Fibroblast of skin of abdomen (primary cell): ENCODE measurements at regions not wholly inside any gene's neighbourhood (a gene's known extent, or its start where the extent isn't known, plus 50 kb on each side); places are given as distances from the start of the nearest gene placed in this dataset.
A peak's percentile ranks its signal among the peaks of the same experiment; 100 is the strongest.
"Not testable (repeated sequence)": the region's sequence is repeated elsewhere in the genome, so short reads cannot be mapped to it uniquely, and the experiment has no call there.

ENCODE experiments used
- DNase-seq: peaks from one replicate; pipeline ENCODE4 v3.0.0-alpha.2; 2013

DNA sequence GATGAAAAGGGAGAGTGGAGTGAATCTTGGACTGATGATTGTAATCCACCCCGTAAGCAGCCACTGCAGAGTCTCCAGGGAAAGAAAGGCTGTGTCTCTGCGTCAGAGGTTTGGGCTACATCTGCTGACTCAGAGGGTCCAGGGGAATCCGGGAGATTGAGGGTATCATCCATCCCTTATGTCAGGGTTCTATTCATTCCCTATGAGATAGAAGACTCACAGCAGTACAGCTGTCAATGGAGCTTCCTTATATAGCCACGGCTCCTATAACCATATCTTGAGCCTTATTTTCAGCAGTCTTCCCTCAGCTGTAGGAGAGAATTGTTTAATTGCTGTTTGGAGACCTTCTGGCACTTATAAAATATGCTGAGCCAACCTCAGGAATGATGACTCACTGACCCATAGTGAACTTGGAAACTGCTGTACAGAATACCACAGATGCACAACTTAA lies 558.2 kb upstream of the PFKP start:
- DNase-seq = peak; percentile 94

DNA sequence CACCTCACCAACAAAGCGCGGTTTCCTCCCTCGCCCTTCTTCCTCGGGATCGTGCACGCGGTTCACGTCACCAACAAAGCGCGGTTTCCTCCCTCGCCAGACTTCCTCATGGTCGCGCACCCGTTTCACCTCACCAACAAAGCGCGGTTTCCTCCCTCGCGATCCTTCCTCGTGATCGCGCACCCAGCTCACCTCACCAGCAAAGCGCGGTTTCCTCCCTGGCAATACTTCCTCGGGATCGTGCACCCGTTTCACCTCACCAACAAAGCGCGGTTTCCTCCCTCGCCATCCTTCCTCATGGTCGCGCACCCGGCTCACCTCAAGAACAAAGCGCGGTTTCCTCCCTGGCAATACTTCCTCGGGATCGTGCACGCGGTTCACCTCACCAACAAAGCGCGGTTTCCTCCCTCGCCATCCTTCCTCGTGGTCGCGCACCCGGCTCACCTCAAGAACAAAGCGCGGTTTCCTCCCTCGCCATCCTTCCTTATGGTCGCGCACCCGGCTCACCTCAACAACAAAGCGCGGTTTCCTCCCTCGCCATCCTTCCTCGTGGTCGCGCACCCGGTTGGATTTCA lies 565.9 kb upstream of the PFKP start:
- not testable (repeated sequence) for DNase-seq

DNA sequence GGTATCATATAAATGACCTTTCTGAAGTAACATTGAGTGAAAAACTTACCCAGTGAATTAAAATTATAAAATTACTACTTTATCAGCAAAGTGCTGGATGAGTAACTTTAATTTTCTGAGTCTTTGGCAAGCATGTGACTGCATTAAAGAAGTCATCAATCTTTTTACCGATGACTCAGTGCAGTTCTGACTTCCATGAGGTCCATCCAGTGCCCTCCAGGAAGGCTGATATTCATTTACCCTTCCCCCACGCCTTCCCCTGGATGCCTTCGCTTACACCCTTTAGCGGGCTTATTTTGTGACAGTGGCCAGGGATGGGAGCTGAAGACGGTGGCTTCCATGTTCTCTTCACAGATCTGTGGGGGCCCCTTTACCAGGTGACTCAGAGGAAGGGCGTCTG lies 572.9 kb upstream of the PFKP start:
- DNase-seq = no peak

DNA sequence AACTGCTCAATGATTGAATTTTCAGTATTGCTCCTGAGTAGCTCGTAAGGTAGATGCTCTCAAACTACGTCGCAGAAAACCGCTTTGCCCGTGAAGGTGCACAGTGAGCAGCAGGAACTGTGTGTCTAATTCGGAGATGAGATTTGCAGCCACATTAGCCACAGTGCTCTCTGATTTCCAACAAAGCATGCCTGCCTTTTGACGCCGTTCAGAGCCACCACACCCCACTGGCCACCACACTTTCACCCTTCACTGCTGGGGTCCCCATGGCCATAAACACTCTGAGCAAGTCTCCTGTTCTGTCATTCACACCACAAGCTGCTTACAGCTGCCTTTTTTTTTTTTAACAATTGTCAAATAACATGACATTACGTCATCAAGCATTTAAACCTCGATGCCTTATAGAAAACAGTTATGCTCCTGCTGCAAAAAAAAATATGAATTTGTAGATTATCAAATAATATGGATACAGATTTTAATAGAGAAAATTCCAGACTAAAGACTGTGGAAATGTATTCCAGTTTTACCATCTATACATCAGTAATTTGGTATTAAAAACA lies 578.8 kb upstream of the PFKP start:
- no peak for DNase-seq

DNA sequence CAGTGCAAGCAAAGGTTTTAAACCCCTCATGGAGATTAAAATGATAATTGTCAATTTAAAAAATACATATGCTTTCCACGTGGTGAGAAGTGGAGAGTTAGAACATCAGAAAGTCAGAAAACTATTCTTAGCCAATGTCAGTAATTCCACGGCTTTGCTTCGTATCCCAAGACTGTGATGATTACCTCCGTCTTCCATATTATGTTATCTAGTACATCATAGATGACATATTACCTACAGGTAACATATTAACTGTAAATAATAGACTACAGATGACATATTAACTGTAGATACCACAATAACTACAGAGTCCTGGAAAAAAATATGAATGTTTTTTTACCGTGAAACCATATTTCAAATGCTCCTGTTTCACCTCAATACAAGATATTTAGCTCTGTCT lies 579.4 kb upstream of the PFKP start:
- DNase-seq = no peak

DNA sequence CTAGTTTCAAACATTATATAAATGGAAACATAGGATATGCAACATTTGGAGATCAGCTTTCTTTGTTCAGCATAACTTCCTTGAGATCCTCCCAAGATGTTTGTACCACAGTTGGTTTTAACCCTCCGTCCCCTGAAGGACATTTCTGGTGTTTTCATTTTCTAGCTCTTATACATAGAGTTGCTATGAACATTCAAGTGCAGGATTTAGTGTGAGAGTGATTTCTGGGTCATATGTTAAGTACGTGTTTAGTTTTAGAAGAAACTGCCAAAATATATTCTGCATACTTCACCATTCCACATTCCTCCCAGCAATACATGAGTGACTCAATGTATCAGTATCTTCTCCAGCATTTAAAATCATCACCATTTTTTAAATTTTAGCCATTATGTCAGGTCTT lies 588.7 kb upstream of the PFKP start:
- peak; percentile 37 for DNase-seq

DNA sequence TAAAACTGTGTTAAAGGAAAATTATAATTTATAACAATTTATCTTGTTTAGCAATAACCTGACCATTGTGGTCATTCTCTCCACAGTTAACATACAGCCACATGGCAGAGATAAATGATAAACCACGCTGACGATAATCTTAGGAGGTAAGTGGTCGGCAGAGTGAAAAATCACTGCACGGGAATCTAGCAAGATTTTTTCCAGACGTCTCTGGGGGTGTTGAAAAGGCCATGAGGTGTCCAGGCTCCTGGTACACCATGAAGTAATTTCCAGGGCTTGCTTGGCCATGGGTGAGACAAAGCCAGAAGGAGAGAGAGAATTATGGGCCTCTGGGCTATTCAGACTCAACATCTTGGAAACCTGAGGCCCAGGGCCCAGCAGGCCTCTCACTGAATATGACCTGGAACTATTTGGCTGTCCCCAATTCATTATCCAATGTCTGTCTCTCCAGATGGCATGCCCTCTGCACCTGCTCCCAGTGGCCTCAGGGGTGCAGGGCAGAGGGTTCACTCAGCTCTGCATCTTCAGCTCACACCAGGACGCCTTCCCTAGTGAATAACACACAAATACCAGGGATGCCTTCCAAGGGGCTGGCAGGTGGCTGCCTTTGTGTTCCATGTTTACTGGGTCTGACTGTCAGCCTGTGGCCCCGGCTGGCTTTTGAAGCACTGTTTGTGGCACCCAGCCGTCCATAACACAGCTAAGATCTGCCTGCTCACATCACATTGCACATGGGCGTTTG lies 590.4 kb upstream of the PFKP start:
- DNase-seq = peak; percentile 23

DNA sequence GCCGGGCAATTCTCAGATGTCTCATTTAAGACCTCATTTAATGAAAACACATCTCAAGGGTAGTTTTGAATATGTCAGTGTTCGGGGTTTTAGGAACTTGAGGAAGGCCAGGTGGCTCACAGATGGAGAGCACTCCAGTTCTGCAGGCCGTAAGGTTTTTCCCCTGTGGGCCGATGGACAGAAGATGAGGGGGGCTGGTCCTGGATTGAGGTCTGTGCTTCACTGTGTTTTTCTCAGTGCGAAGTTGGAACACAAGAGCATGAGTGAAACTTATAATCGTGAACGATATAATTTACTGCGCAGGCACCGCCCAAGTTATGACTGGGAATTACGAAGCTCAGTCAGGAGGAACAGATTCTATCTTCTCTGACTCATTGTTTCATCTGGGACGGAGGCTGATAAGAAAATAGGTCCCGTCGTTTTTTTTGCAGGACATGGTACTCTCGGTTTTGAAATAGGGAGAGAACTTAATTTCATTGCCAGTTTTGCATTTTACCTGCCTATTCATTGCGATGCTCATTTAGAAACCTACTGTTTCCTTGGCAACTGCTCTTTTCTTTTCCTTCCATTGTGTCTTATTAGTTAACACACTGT lies 591.0 kb upstream of the PFKP start:
- peak; percentile 49 for DNase-seq

DNA sequence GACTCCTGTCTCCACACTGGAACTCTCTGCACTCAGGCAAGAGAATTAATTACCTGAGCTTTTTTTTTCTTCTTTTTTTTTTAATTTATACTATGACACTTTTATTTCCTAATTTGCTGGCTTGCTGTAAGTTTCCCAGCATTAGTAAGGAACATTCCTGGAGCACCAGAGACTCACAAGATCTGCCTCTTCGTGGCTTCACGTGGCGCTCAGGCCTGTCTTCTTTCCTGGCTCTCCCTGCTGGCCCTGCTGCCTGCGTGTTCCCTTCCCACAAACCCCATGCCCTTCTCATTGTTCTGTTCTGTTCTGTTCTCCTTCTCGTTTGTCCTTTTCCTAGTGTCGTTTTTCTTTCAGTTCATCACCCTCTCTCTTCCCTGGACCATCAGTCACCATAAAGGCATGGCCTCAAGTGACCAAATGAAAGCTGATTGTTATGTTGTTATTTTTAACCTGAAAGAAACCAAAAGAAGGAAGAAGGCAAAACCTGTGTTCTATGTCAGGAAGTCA lies 591.6 kb upstream of the PFKP start:
- DNase-seq = peak; percentile 12

DNA sequence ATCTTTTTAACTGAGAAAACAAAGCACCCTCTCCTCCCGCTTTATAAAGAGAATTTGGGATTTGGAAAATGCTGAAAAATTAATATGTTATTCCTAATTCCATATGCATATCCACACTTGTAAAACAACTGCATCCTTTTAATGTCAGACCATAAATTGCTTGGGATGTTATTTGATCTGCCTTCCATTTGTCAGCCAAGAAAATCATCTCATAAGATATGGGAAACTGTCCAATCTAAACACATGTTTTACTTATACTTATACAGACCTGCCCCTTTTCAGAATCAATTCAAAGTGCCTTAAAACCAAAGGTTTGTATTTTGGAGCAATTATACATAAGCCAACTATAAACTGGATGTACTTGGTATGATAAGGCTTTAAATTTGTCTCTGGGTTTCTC lies 595.5 kb upstream of the PFKP start:
- DNase-seq = no peak

DNA sequence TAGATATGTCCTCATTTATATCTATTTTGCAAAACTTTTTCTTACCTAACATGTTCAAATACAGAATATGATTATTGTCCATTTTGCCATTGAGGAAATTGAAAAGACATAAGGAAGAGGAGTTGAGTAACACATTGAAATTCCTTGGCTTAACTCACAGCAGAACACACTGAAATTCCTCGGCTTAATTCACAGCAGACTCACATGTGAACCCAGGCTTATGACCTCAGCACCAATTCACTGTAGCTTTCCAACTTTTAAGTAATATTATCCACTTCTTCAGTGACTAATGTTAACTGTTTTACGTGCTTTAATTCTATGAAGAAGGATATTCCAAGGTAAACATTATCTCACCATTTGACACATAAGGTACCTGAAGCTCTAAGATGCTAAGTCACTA lies 597.5 kb upstream of the PFKP start:
- peak; percentile 57 for DNase-seq

DNA sequence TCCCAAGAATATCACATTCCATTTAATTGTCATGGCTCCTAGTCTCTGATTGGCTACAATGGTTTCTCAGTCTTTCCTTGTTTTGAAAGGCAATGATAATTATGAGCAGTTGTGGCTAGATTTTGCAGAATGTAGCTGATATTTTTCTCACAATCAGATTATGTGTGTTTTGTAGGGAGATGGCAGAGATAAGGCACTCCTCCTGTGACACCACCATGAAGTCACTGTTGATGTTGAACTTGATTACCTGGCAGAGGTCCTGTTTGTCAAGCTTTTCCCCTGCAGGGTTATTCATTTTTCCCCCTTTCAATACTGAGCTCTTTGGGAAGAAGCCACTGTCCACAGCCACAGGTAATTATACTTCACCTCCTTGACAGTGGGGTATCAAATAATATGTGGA lies 602.9 kb upstream of the PFKP start:
- DNase-seq = no peak

DNA sequence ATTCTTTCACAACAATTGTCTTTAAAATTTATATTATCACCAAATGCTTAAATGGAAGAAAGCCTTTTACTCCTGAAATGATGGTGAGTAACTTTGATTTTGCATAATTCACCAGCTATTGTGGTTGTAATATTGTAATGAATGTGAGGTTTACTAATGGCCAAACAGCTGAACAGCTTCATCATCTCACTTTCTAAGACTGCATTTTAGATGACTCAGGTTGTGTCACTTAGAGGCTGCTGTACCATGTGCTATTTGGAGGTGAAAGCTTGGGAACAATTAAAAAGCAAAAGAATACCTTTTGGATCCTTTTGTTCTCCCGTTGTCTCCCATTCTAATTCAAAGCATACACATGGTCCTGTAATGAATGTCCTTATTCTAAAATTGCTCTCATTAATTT lies 604.0 kb upstream of the PFKP start:
- peak; percentile 31 for DNase-seq

DNA sequence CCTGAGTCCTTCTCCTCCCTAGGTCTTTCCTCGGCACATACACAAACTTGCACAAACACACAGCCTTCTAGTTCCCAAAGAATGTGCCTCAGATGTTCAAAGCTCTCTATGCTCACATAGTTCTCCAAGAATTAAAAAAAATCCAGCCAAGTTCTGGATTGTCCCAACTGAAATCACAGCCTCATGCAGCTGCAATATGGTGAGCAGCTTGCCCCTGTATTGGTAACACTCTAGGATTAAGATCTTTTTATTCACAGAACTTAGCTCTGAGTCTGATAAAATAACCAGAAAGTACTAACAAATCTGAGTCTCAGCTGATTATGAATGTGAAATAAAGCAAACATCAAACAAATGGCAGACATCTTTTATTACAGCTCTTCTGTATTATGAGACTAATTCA lies 604.8 kb upstream of the PFKP start:
- no peak for DNase-seq

DNA sequence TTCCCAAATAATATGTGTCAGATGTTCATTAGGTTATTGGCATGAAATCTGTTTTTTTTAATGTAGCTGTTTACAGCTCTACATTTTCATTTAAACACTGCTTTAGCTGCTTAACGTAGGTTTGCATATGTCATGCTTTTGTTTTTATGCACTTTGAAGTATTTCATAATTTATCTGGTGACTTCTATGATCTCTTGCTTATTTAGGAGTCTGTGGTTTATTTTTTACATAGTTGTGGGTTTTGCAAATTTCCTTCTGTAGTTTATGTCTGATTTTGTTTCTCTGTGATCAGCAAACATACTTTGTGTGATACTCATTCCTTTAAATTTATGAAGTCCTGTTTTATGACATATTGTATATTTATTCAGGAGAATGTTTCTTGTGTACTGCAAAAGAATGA lies 606.5 kb upstream of the PFKP start:
- DNase-seq = peak; percentile 45

DNA sequence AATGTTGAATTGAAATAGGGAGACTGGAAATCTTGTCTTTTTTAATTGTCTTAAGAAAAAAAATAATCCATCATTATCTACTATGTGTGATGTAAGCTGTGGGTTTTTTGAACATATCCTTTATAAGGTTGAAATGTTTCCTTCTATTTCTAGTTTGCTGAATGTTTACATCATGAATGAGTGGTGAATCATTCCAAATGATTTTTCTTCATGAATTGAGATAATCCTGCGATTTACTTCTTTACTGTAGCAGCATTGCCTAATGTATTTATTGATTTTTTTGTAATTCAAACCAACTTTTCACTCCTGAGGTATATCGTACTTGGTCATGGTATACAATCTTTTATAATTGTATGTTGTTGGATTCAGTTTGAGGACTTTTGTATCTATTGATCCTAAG lies 607.6 kb upstream of the PFKP start:
- no peak for DNase-seq

DNA sequence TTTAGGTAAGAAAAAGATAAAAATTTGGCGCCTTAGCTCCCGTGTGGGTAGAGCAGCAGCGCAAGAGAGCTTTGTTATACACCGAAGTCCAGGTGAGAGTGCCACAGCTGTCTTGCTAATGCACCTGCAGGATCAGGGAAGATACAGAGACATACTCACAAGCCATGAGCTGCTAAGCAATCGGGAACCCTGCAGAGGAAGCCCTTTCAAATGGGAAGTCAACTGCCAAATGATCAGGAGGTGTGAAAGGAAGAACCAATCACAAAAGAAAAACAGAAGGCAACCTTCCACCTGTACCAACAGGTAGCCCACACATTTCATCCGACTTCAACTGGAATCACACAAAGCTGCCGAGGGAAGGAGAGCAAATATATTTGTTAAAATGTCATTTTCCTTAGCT lies 610.5 kb upstream of the PFKP start:
- no peak for DNase-seq

DNA sequence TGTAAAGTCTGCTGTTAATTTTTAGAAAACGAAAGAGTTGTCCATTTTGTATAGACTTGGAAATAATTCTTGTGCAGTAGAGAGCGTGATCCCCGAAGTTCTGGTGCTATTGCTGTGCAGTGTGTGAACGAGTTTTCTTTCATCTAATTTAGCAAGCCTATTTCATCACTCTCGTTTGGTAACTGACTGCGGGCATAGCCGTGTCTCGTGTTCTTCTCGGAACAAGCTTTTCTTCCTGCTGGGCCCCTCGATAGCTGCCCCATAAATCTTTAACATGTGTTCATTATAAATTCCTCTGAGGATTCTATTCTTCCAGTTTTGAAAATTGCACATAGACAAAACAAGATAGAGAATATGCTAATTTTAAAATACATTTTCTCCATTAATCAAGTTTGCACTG lies 622.0 kb upstream of the PFKP start:
- no peak for DNase-seq

DNA sequence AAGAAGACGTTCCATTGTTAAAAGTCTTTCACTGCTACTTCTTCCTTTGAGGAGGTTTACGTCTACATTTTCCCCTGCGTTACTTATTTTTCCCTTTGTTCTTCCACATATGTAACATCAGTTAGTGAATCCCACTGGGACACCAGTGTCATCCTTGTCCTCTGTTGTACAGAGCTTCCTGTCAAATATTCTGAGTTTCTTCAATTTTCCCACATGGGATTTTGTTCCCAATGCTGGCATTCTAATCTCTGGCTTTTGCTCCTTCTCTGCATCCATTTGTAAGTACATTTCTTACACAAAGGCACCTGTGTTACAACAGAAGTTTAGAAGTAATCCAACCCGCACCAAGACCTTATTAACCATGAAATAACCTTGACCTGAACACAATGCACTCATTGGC lies 627.4 kb upstream of the PFKP start:
- DNase-seq = no peak

DNA sequence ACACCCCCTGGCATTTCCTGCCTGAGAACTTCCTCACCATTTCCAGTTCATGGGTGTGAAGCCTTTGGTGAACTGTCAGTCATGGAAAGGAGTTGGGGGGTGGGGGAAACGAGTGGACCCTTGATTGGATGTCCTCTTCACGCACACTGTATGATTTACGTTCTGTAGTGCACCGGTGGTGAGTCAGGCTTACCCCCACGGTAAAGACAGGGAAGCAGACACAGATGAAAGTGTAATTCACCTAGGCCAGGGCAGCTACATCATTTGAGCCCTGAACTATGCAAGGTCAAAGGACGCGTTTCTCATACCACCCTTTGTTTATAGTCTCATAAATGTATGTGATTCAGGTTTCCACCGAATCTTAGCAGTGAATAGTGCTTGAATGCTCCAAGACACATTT lies 628.3 kb upstream of the PFKP start:
- no peak for DNase-seq

DNA sequence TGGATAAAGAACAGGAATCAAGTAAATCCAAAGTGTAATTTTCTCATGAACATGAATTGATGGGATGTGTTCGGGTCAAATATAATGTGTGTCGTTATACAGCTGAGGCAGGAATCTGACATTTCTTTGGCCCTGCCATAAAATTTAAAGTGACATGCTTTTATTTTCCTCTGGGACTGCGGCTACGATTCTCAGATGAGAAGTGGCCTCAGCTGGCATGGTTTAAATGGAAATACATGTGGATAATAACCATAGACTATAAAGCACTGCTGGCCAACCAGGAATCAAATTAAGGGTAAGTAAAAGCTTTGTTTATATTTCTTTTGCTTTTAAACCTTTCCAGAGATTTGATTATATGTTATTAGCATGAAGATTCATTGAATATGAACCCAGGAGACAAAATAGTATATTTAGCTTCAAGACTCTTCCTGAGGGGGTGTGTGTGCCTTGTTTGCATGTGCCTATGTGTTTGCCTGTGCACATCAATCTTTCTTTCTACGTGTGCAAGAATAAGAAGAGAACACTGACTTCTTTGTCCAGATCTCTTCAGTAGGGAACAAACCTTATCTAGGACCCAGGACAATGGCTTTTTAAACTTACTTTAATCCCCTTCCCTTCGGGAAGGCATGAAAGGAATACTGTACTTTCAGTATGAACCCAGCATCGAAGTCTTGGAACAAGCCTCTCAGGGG lies 629.0 kb upstream of the PFKP start:
- no peak for DNase-seq

DNA sequence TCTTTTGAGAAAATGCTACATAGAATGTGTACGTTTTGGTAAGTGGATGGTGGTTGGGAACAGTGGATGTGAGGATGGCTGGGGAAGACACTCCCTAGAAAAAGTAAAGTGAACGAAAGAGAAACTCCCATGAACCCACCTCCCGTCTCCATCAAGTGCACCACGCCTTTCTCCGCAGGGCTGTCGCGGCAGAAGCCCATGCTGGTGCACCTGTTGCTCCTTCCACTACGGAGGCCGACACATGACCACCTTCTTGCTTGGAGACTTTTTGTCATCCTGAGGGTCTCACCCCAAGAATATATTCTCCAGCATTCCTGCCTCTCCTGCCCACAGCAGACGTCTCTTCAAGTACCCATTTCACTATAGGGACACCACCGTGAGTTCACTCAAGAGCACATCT lies 630.4 kb upstream of the PFKP start:
- DNase-seq = no peak

DNA sequence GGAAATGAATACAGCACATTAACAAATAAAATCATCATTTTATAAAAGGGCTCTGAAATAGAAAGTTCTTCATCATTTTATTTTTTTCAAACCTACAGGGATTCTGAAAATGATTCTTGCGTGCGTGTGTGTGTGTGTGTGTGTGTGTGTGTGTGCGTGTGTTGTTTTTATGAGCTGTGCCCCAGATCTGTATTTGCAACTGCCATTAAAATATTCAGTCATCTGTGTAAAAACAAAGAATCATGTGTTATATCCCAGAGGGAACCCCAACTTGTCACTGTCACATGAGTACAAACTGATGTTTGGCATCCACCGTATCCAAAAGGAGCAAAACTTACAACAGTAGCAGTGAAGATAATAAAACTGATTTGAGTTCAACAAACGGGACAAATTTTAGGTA lies 635.4 kb upstream of the PFKP start:
- no peak for DNase-seq
